ENCODE measurements at regions not wholly inside any gene's neighbourhood (a gene's known extent, or its start where the extent isn't known, plus 50 kb on each side); places are given as distances from the start of the nearest gene placed in this dataset.
"Not testable (repeated sequence)": the region's sequence is repeated elsewhere in the genome, so short reads cannot be mapped to it uniquely, and the experiment has no call there.

DNA sequence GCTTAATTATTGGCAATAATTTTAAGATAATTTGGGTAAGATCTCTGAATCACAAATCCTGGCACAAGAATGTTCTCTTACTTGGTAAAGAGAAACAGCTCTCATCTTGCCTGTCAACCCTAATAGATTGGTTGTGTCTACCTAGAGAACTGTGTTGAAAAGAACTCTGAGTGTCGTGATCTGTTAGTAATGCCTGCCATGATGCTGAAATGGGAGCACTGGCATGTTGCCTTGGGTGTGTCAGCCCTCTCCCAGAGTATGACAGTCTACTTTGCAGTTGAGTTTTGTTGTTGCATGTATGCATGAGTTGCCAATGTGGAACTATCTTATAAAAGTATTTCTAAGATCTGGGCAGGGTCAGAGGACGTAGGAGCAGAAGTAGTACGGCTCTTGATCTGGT, 221.4 kb downstream of the MAF start:
- CTCF ChIA-PET, result interaction anchor here (1.4 kb wide), 1 partner anchor 10 kb away, joined by 4 read pairs; no protein-coding TSS in a partner anchor
- no peak for DNase-seq (ENCODE audit: extremely low spot score)
- TF ChIP-seq, protein P1, sequence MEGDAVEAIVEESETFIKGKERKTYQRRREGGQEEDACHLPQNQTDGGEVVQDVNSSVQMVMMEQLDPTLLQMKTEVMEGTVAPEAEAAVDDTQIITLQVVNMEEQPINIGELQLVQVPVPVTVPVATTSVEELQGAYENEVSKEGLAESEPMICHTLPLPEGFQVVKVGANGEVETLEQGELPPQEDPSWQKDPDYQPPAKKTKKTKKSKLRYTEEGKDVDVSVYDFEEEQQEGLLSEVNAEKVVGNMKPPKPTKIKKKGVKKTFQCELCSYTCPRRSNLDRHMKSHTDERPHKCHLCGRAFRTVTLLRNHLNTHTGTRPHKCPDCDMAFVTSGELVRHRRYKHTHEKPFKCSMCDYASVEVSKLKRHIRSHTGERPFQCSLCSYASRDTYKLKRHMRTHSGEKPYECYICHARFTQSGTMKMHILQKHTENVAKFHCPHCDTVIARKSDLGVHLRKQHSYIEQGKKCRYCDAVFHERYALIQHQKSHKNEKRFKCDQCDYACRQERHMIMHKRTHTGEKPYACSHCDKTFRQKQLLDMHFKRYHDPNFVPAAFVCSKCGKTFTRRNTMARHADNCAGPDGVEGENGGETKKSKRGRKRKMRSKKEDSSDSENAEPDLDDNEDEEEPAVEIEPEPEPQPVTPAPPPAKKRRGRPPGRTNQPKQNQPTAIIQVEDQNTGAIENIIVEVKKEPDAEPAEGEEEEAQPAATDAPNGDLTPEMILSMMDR (IDR thresholded peaks at IDR 0.05; ENCODE audit: control extremely low read depth, extremely low read depth, low read depth, missing control alignments), result no peak
- POLR2A ChIA-PET, result no interaction called here

DNA sequence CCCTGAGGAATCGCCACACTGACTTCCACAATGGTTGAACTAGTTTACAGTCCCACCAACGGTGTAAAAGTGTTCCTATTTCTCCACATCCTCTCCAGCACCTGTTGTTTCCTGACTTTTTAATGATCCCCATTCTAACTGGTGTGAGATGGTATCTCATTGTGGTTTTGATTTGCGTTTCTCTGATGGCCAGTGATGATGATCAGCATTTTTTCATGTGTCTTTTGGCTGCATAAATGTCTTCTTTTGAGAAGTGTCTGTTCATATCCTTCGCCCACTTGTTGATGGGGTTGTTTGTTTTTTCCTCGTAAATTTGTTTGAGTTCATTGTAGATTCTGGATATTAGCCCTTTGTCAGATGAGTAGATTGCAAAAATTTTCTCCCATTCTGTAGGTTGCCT, 223.5 kb downstream of the MAF start:
- POLR2A ChIA-PET, CTCF ChIA-PET: not testable (repeated sequence)

DNA sequence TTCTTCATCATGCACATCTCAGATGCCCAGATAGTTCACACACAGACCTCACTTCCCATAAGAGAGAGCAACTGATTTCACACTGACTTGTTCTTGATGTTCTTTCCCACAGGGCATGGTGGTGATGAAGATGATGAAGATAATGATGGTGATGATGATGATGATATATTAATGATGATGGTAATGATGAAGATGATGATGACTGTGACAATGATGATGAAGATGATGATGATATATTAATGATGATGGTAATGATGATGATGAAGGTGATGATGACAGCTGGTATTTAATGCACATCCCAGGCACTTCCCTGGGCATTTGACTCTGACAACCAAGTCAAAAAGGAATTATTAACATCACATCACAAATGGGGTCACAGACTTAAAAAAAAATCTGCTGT, 225.2 kb downstream of the MAF start:
- POLR2A ChIA-PET, result no interaction called here
- CTCF ChIA-PET, result no interaction called here
- TF ChIP-seq, protein P1 (IDR thresholded peaks at IDR 0.05; ENCODE audit: control extremely low read depth, extremely low read depth, low read depth, missing control alignments), result no peak
- no peak for DNase-seq (ENCODE audit: extremely low spot score)

More for the DNA sequence above, 223.5 kb downstream of the MAF start:
- not testable (repeated sequence) for DNase-seq (ENCODE audit: extremely low spot score)

GRCh38 chr16:79372503-79373184, 227.9 kb downstream of the MAF start:
- DNase-seq (ENCODE audit: extremely low spot score), result no peak
- ChIA-PET POLR2A (no interaction called here), CTCF (interaction anchor here (0.9 kb wide), 1 partner anchor 10 kb away, joined by 3 read pairs; no protein-coding TSS in a partner anchor)
- TF ChIP-seq, protein P1 (IDR thresholded peaks at IDR 0.05; ENCODE audit: control extremely low read depth, extremely low read depth, low read depth, missing control alignments), result no peak

GRCh38 chr16:79370736-79371135, 229.8 kb downstream of the MAF start:
- POLR2A ChIA-PET, result no interaction called here
- no peak for DNase-seq (ENCODE audit: extremely low spot score)
- TF ChIP-seq, protein P1 (IDR thresholded peaks at IDR 0.05; ENCODE audit: control extremely low read depth, extremely low read depth, low read depth, missing control alignments), result no peak
- CTCF ChIA-PET, result no interaction called here

DNA sequence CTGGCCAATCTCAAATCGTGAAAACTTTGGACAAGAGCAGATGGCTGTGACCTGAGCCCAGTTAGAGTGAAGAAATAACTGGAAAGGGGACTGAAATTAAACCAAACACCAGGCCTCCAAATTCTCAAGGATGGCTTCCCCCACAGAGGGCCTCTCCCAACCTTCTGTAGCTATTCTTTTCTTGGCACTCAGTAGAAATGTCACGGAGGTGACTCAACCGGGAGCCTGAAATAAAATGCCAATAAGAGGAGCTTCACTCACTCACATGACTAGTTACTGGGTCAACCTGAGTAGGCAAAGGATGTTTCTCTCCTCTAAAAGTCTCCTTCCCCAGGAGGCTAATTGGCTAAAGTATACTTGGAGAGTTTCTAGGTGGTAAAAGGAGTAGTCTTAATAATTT, 230.7 kb downstream of the MAF start:
- ChIA-PET CTCF (interaction anchor here (0.7 to 1.4 kb wide), 2 partner anchors 9 to 19 kb away, joined by 3 to 4 read pairs; no protein-coding TSS in a partner anchor), POLR2A (no interaction called here)
- TF ChIP-seq, protein P1 (IDR thresholded peaks at IDR 0.05; ENCODE audit: control extremely low read depth, extremely low read depth, low read depth, missing control alignments), result no peak
- DNase-seq (ENCODE audit: extremely low spot score), result no peak

- TF ChIP-seq, protein P1 (IDR thresholded peaks at IDR 0.05; ENCODE audit: control extremely low read depth, extremely low read depth, low read depth, missing control alignments), result no peak
- ChIA-PET CTCF (no interaction called here), POLR2A (no interaction called here)
- no peak for DNase-seq (ENCODE audit: extremely low spot score)
Measured at GRCh38 chr16:79367822-79368221, 232.7 kb downstream of the MAF start.
